Endothelial cell of umbilical vein (primary cell): ENCODE measurements at regions not wholly inside any gene's neighbourhood (a gene's known extent, or its start where the extent isn't known, plus 50 kb on each side); places are given as distances from the start of the nearest gene placed in this dataset.

Experiments used
- BruUV-seq: library from RNA; stranded (reverse); fragments of 400-500 nt; replicated peaks from 2 replicates; lab custom pipeline; 2021; lab: Mats Ljungman, UMichigan
- CTCF ChIA-PET: fragments of 300-600, 350-600 bp; sonication (Branson Sonifier 250); formaldehyde crosslinking; loops from one replicate; lab custom pipeline; 2021; ENCODE audit warnings: antibody characterized with exemption, inconsistent platforms; lab: Charles Lee
- POLR2A ChIA-PET: fragments of 300-600, 350-600 bp; sonication (Branson Sonifier 250); formaldehyde crosslinking; loops from one replicate; lab custom pipeline; 2021; ENCODE audit warnings: antibody characterized with exemption, inconsistent platforms; lab: Charles Lee
- DNase-seq: peaks from one replicate; pipeline ENCODE4 v3.0.0-alpha.2; 2011; ENCODE audit warnings: low read depth, low spot score
- FAIRE-seq: peaks from 2 replicates; lab custom pipeline; 2011; peaks lifted over from hg19 to GRCh38; lab: Jason Lieb, UNC
- H2AFZ ChIP-seq: 2 replicates; pipeline ENCODE4 v1.6.0; 2012; ENCODE audit warnings: low read depth, low read length, control low read depth, inconsistent platforms
- H3K27ac ChIP-seq: 2 replicates; pipeline ENCODE4 v1.5.1; 2011; ENCODE audit warnings: low read depth, mild to moderate bottlenecking, control low read depth, low read length, moderate library complexity; ENCODE audit not compliant: insufficient read depth
- H3K27me3 ChIP-seq, 2 experiments: 2 replicates each; pipeline versions ENCODE4 v1.6.0 to v1.6.1; 2011; ENCODE audit warnings: low read length in 2 of 2, mixed read lengths in 1 of 2; ENCODE audit not compliant: control insufficient read depth in 2 of 2, insufficient read depth in 2 of 2
- H3K36me3 ChIP-seq, 2 experiments: 2 replicates in 1 of 2; 3 replicates in 1 of 2; pipeline ENCODE4 v1.5.1; 2011; ENCODE audit warnings: low read length in 2 of 2, mild to moderate bottlenecking in 1 of 2, moderate library complexity in 1 of 2; ENCODE audit not compliant: control insufficient read depth in 2 of 2, insufficient read depth in 2 of 2; ENCODE audit errors: extremely low read depth in 1 of 2
- H3K4me1 ChIP-seq: 3 replicates; pipeline ENCODE4 v1.5.1; 2011; ENCODE audit warnings: mild to moderate bottlenecking, low read length; ENCODE audit not compliant: control insufficient read depth, insufficient read depth; ENCODE audit errors: extremely low read depth
- H3K4me2 ChIP-seq: 2 replicates; pipeline ENCODE4 v1.6.1; 2011; ENCODE audit warnings: low read length, control low read depth, mixed read lengths; ENCODE audit not compliant: insufficient read depth
- H3K4me3 ChIP-seq, 3 experiments: fragments of 200-600 bp in 1 of 3; sonication (generic), shearing (Covaris generic) in 1 of 3; replicated peaks in 1 of 3; 2 replicates each; pipeline ENCODE4 v1.5.1; 2011 to 2016; ENCODE audit warnings: control low read depth in 3 of 3, low read length in 3 of 3, mild to moderate bottlenecking in 2 of 3, inconsistent platforms in 1 of 3, low read depth in 1 of 3, moderate library complexity in 1 of 3; ENCODE audit not compliant: insufficient read depth in 1 of 3
- H3K79me2 ChIP-seq: 2 replicates; pipeline ENCODE4 v1.6.0; 2012; ENCODE audit warnings: low read length, inconsistent platforms; ENCODE audit not compliant: control insufficient read depth, insufficient read depth
- H3K9ac ChIP-seq: replicated peaks from 2 replicates; pipeline ENCODE3; 2011; ENCODE audit warnings: low read length, control low read depth; ENCODE audit not compliant: insufficient read depth; ENCODE audit errors: extremely low read depth
- H3K9me1 ChIP-seq: replicated peaks from 3 replicates; pipeline ENCODE4 v1.6.0; 2011; ENCODE audit warnings: mild to moderate bottlenecking, low read length; ENCODE audit not compliant: control insufficient read depth, insufficient read depth; ENCODE audit errors: extremely low read depth
- H3K9me3 ChIP-seq: replicated peaks from 2 replicates; pipeline ENCODE4 v1.5.1; 2012; ENCODE audit warnings: low read length, inconsistent platforms; ENCODE audit not compliant: control insufficient read depth, insufficient read depth
- H4K20me1 ChIP-seq: replicated peaks from 2 replicates; pipeline ENCODE3; 2011; ENCODE audit warnings: mild to moderate bottlenecking, low read length; ENCODE audit not compliant: control insufficient read depth, insufficient read depth; ENCODE audit errors: extremely low read depth
- EZH2 ChIP-seq: IDR thresholded peaks from 2 replicates; pipeline ENCODE4 v1.6.1; 2012; ENCODE audit warnings: borderline replicate concordance, low read depth, mild to moderate bottlenecking, moderate library complexity, low read length, inconsistent platforms; ENCODE audit not compliant: severe bottlenecking
- FOS ChIP-seq: IDR thresholded peaks from 2 replicates; pipeline ENCODE4 v1.6.1; 2011; ENCODE audit warnings: mild to moderate bottlenecking, low read length, moderate library complexity, borderline replicate concordance; ENCODE audit not compliant: insufficient read depth
- GATA2 ChIP-seq: IDR thresholded peaks from 2 replicates; pipeline ENCODE4 v1.7.0; 2011; ENCODE audit warnings: low read depth, mild to moderate bottlenecking, moderate library complexity, mixed read lengths, low read length; ENCODE audit not compliant: insufficient read length, insufficient read depth
- JUN ChIP-seq: IDR thresholded peaks from 2 replicates; pipeline ENCODE4 v1.6.1; 2011; ENCODE audit warnings: borderline replicate concordance, low read depth; ENCODE audit not compliant: insufficient read length, insufficient read depth
- MYC ChIP-seq: IDR thresholded peaks from one replicate; pipeline ENCODE4 v1.6.1; 2011; ENCODE audit warnings: mild to moderate bottlenecking, low read depth, low read length
- POLR2A ChIP-seq: IDR thresholded peaks from 2 replicates; pipeline ENCODE4 v1.6.1; 2012; ENCODE audit warnings: low read depth, mild to moderate bottlenecking, control low read depth, low read length
- POLR2AphosphoS5 ChIP-seq: IDR thresholded peaks from 2 replicates; pipeline ENCODE4 v1.6.1; 2012; ENCODE audit warnings: low read depth, mild to moderate bottlenecking, control low read depth, low read length, moderate library complexity; ENCODE audit not compliant: insufficient read depth
- dilution Hi-C: fragments of 300-500 bp; cut with MboI; formaldehyde crosslinking; loops from one replicate; pipeline ENCODE4 v1.15.0; 2019; ENCODE audit warnings: low sequenced_read_pairs; ENCODE audit not compliant: extremely low pct_ligation_motif_present
- intact Hi-C: fragments of 100-400 bp; cut with micrococcal nuclease; formaldehyde crosslinking; loops from one replicate; pipeline ENCODE4 v1.10.0; 2022
- TF ChIP-seq, protein P1 (sequence below): IDR thresholded peaks from 2 replicates; pipeline ENCODE4 v1.6.1; 2011; ENCODE audit not compliant: insufficient read depth, insufficient read length
- TF ChIP-seq, protein P2 (sequence below), 2 donors: IDR thresholded peaks; 1 replicate in 1 of 2; 2 replicates in 1 of 2; pipeline ENCODE4 v1.5.1; 2011; ENCODE audit warnings: low read length in 2 of 2, mild to moderate bottlenecking in 2 of 2, moderate library complexity in 2 of 2, control low read depth in 1 of 2, inconsistent platforms in 1 of 2, low read depth in 1 of 2; ENCODE audit not compliant: insufficient read depth in 1 of 2; ENCODE audit errors: extremely low read depth in 1 of 2

DNA sequence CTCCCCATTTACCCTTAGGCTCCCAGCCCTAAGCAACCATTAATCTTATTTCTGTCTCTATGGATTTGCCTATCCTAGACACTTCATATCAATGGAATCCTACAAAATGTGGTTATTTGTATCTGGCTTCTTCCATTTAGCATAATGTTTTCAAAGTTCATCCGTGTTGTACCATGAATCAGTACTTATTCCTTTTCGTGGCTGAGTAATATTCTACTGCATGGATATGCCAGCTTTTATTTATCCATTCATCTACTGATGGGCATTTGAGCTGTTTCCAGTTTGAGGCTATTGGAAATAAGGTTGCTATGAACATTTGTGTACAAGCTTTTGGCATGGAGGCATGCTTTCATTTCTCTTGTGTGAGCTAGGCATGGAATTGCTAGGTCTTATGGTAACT is 121.1 kb downstream of the WDR11 start:
- no peak overlapping the region for H3K4me2 ChIP-seq
- H3K36me3 ChIP-seq: no peaks in the 10 kb centered on the region
- dilution Hi-C loops (no loop called here), intact Hi-C loops (no loop called here)
- H3K4me1 ChIP-seq: no peaks in the 10 kb centered on the region
- BruUV-seq: no TSS peak
- no peaks in the 10 kb centered on the region for H3K9me3 ChIP-seq
- no peaks in the 10 kb centered on the region for H3K9me1 ChIP-seq
- H2AFZ ChIP-seq: no peak overlapping the region
- FAIRE-seq (no peak), DNase-seq (no peak)
- TF ChIP-seq POLR2AphosphoS5: no peak
- no peak for TF ChIP-seq GATA2
- no peak for TF ChIP-seq JUN
- TF ChIP-seq, protein P1, sequence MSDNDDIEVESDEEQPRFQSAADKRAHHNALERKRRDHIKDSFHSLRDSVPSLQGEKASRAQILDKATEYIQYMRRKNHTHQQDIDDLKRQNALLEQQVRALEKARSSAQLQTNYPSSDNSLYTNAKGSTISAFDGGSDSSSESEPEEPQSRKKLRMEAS: no peak
- no peak for TF ChIP-seq FOS
- no peak for TF ChIP-seq POLR2A
- TF ChIP-seq, protein P2, sequence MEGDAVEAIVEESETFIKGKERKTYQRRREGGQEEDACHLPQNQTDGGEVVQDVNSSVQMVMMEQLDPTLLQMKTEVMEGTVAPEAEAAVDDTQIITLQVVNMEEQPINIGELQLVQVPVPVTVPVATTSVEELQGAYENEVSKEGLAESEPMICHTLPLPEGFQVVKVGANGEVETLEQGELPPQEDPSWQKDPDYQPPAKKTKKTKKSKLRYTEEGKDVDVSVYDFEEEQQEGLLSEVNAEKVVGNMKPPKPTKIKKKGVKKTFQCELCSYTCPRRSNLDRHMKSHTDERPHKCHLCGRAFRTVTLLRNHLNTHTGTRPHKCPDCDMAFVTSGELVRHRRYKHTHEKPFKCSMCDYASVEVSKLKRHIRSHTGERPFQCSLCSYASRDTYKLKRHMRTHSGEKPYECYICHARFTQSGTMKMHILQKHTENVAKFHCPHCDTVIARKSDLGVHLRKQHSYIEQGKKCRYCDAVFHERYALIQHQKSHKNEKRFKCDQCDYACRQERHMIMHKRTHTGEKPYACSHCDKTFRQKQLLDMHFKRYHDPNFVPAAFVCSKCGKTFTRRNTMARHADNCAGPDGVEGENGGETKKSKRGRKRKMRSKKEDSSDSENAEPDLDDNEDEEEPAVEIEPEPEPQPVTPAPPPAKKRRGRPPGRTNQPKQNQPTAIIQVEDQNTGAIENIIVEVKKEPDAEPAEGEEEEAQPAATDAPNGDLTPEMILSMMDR (IDR thresholded peaks at IDR 0.05; ENCODE audit: extremely low read depth in 1 of 2, insufficient read depth in 1 of 2, low read depth in 1 of 2, low read length in 2 of 2): no peak
- TF ChIP-seq MYC: no peak
- no peak for TF ChIP-seq EZH2
- ChIA-PET CTCF (no interaction called here), POLR2A (no interaction called here)
- no peaks in the 10 kb centered on the region for H3K27me3 ChIP-seq
- no peaks in the 10 kb centered on the region for H3K79me2 ChIP-seq
- H3K9ac ChIP-seq: no peak overlapping the region
- no peaks in the 10 kb centered on the region for H4K20me1 ChIP-seq
- H3K27ac ChIP-seq: no peak overlapping the region
- no peak overlapping the region for H3K4me3 ChIP-seq
